Central memory CD8-positive, alpha-beta T cell (primary cell): ENCODE measurements at regions not wholly inside any gene's neighbourhood (a gene's known extent, or its start where the extent isn't known, plus 50 kb on each side); places are given as distances from the start of the nearest gene placed in this dataset.

Experiments
- ATAC-seq: fragments of 150-1000 bp; cut with Tn5 transposase; replicated peaks from 2 replicates; pipeline ENCODE4 v1.10.0; 2022; ENCODE audit warnings: mild to moderate bottlenecking, moderate FRiP score, moderate number of reproducible peaks; ENCODE audit not compliant: poor library complexity, severe bottlenecking; ENCODE audit errors: extremely low read depth
- DNase-seq, 2 donors: peaks; one replicate each; pipeline ENCODE4 v3.0.0; 2021; ENCODE audit warnings: low spot score in 2 of 2
- H3K27ac Mint-ChIP-seq: one replicate; pipeline ENCODE4 v1.8.0; 2022; ENCODE audit warnings: low read depth, mild to moderate bottlenecking, moderate library complexity, mixed read lengths
- H3K27me3 Mint-ChIP-seq: one replicate; pipeline ENCODE4 v1.8.0; 2022; ENCODE audit warnings: mixed read lengths
- H3K36me3 Mint-ChIP-seq: one replicate; pipeline ENCODE4 v1.8.0; 2022; ENCODE audit warnings: mild to moderate bottlenecking, moderate library complexity, mixed read lengths; ENCODE audit not compliant: insufficient read depth
- H3K4me1 Mint-ChIP-seq: one replicate; pipeline ENCODE4 v1.8.0; 2022; ENCODE audit warnings: mixed read lengths
- H3K4me3 Mint-ChIP-seq: one replicate; pipeline ENCODE4 v1.8.0; 2022; ENCODE audit warnings: mild to moderate bottlenecking, moderate library complexity, mixed read lengths
- H3K9me3 Mint-ChIP-seq: one replicate; pipeline ENCODE4 v1.8.0; 2022; ENCODE audit warnings: mixed read lengths

- ATAC-seq: no peak
- H3K4me3 Mint-ChIP-seq: no peak overlapping the region
- no peak overlapping the region for H3K27ac Mint-ChIP-seq
- no peaks in the 10 kb centered on the region for H3K36me3 Mint-ChIP-seq
- H3K4me1 Mint-ChIP-seq: no peaks in the 10 kb centered on the region
- H3K9me3 Mint-ChIP-seq: no peaks in the 10 kb centered on the region
- H3K27me3 Mint-ChIP-seq: peaks cover 8% of the 10 kb centered on the region
- DNase-seq: no peak
These were observed 337.1 kb downstream of the DYSF start for GRCh38 chr2:71790226-71791060.

- Mint-ChIP-seq H3K27ac (no peak overlapping the region), H3K36me3 (no peaks in the 10 kb centered on the region), H3K9me3 (no peaks in the 10 kb centered on the region), H3K27me3 (peaks cover 8% of the 10 kb centered on the region), H3K4me1 (no peaks in the 10 kb centered on the region), H3K4me3 (no peak overlapping the region)
- no peak for DNase-seq
- ATAC-seq: no peak
These were observed 336.3 kb downstream of the DYSF start for GRCh38 chr2:71789556-71790204.

GRCh38 chr2:71788601-71789240 is 335.4 kb downstream of the DYSF start:
- no peaks in the 10 kb centered on the region for H3K9me3 Mint-ChIP-seq
- H3K4me1 Mint-ChIP-seq: no peaks in the 10 kb centered on the region
- no peak overlapping the region for H3K27ac Mint-ChIP-seq
- no peaks in the 10 kb centered on the region for H3K36me3 Mint-ChIP-seq
- DNase-seq (no peak), ATAC-seq (no peak)
- H3K4me3 Mint-ChIP-seq: no peak overlapping the region
- H3K27me3 Mint-ChIP-seq: peaks cover 10% of the 10 kb centered on the region

- no peak for ATAC-seq
These were observed 334.8 kb downstream of the DYSF start for GRCh38 chr2:71788186-71788525.

GRCh38 chr2:71787476-71788185 is 334.3 kb downstream of the DYSF start:
- DNase-seq (no peak), ATAC-seq (no peak)
- H3K4me1 Mint-ChIP-seq: no peaks in the 10 kb centered on the region
- no peak overlapping the region for H3K4me3 Mint-ChIP-seq
- no peaks in the 10 kb centered on the region for H3K36me3 Mint-ChIP-seq
- no peak overlapping the region for H3K27ac Mint-ChIP-seq
- peaks cover 21% of the 10 kb centered on the region for H3K27me3 Mint-ChIP-seq
- no peaks in the 10 kb centered on the region for H3K9me3 Mint-ChIP-seq

More at GRCh38 chr2:71788186-71788525, 334.8 kb downstream of the DYSF start:
- H3K36me3 Mint-ChIP-seq: no peaks in the 10 kb centered on the region
- no peak overlapping the region for H3K4me3 Mint-ChIP-seq
- H3K9me3 Mint-ChIP-seq: no peaks in the 10 kb centered on the region
- no peaks in the 10 kb centered on the region for H3K4me1 Mint-ChIP-seq
- peaks cover 16% of the 10 kb centered on the region for H3K27me3 Mint-ChIP-seq
- no peak overlapping the region for H3K27ac Mint-ChIP-seq
- DNase-seq: no peak

GRCh38 chr2:71787108-71787415 is 333.7 kb downstream of the DYSF start:
- H3K27me3 Mint-ChIP-seq: peaks cover 22% of the 10 kb centered on the region
- no peaks in the 10 kb centered on the region for H3K36me3 Mint-ChIP-seq
- DNase-seq (no peak), ATAC-seq (no peak)
- H3K4me1 Mint-ChIP-seq: no peaks in the 10 kb centered on the region
- H3K27ac Mint-ChIP-seq: no peak overlapping the region
- H3K4me3 Mint-ChIP-seq: no peak overlapping the region
- H3K9me3 Mint-ChIP-seq: no peaks in the 10 kb centered on the region

- DNase-seq (no peak), ATAC-seq (no peak)
- Mint-ChIP-seq H3K36me3 (no peaks in the 10 kb centered on the region), H3K4me3 (no peak overlapping the region), H3K4me1 (no peaks in the 10 kb centered on the region), H3K27me3 (peaks cover 26% of the 10 kb centered on the region), H3K27ac (no peak overlapping the region), H3K9me3 (no peaks in the 10 kb centered on the region)
These were observed 333.1 kb downstream of the DYSF start for GRCh38 chr2:71786291-71787107.

GRCh38 chr2:71785516-71785981 is 332.2 kb downstream of the DYSF start:
- Mint-ChIP-seq H3K4me3 (no peak overlapping the region), H3K36me3 (no peaks in the 10 kb centered on the region), H3K27me3 (peaks cover 33% of the 10 kb centered on the region), H3K27ac (no peak overlapping the region), H3K4me1 (no peaks in the 10 kb centered on the region), H3K9me3 (no peaks in the 10 kb centered on the region)
- no peak for DNase-seq
- ATAC-seq: no peak

- no peak for DNase-seq
- Mint-ChIP-seq H3K9me3 (no peaks in the 10 kb centered on the region), H3K36me3 (no peaks in the 10 kb centered on the region), H3K27me3 (peaks cover 33% of the 10 kb centered on the region), H3K4me3 (no peak overlapping the region), H3K27ac (no peak overlapping the region), H3K4me1 (no peaks in the 10 kb centered on the region)
- peak; percentile 13 for ATAC-seq
These were observed 331.6 kb downstream of the DYSF start for GRCh38 chr2:71784734-71785511.

- Mint-ChIP-seq H3K27ac (no peak overlapping the region), H3K36me3 (no peaks in the 10 kb centered on the region), H3K9me3 (no peaks in the 10 kb centered on the region), H3K4me1 (no peaks in the 10 kb centered on the region), H3K27me3 (peaks cover 40% of the 10 kb centered on the region), H3K4me3 (no peak overlapping the region)
- no peak for ATAC-seq
- DNase-seq: no peak
These were observed 330.5 kb downstream of the DYSF start for GRCh38 chr2:71783815-71784214.

- Mint-ChIP-seq H3K4me1 (no peaks in the 10 kb centered on the region), H3K27ac (no peak overlapping the region), H3K27me3 (peaks cover 46% of the 10 kb centered on the region), H3K4me3 (no peak overlapping the region), H3K9me3 (no peaks in the 10 kb centered on the region), H3K36me3 (no peaks in the 10 kb centered on the region)
- ATAC-seq: no peak
- DNase-seq: no peak
These were observed 329.9 kb downstream of the DYSF start for GRCh38 chr2:71783215-71783614.
